HG03025 (cell line): ENCODE measurements at regions not wholly inside any gene's neighbourhood (a gene's known extent, or its start where the extent isn't known, plus 50 kb on each side); places are given as distances from the start of the nearest gene placed in this dataset.

Experiments
- ATAC-seq: cut with Tn5 transposase; IDR thresholded peaks from one replicate; pipeline ENCODE4 v1.9.1; 2021; ENCODE audit warnings: mild to moderate bottlenecking, moderate library complexity; ENCODE audit not compliant: unreplicated experiment, low FRiP score

- ATAC-seq, result no peak
Measured at GRCh38 chr5:23372177-23372576, 135.2 kb upstream of the PRDM9 start.

DNA sequence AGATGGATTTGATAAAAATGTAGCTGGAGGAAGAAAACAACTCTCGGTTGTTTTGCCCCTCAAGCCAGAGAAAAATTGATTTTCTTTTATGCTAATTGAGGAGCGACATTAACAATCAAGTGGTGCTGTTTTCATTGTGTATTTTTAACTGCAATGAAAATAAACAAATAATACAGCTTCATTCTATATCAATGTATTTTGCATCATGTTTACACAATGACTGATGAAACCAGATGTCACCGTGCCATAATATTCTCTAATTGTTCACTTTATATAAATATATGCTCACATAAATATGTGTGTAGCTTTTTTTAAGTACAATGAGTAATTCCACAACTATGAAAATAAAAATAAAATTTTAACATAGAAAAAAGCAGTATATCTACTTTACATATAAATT is 139.0 kb upstream of the PRDM9 start:
- ATAC-seq, result no peak

DNA sequence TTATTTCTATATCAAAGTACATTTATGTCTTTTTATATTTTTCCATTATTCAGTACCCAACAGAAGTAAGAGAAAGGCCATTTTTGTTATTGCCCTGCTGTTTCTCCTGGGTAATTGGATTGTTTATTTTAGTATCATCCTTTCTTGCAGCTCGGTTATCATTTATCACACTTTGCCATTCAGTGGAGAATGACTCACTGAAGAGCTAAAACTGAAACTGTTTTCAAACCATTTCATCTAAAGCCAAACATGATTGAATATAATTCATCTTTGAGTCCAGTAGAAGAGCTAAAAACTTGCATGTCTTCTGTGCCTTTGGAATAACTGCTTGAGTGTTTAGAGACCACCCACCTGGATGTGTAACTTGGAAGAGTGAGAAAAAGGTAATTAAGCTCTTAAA is 139.5 kb upstream of the PRDM9 start:
- no peak for ATAC-seq

- no peak for ATAC-seq
Measured at GRCh38 chr5:23353286-23353685, 154.1 kb upstream of the PRDM9 start.

DNA sequence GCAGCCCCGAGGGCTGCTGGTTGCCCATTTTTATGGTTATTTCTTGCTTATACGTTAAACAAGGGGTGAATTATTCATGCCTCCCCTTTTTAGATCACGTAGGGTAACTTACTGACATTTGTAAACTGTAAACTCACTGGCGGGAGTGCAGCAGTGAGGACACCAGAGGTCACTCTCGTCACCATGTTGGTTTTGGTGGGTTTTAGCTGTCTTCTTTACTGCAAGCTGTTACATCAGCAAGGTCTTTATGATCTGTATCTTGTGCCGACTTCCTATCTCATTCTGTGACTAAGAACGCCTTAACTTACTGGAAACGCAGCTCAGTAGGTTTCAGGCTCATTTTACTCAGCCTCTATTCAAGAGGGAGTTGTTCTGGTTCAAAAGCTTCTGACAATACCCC is 155.0 kb upstream of the PRDM9 start:
- ATAC-seq, result no peak

DNA sequence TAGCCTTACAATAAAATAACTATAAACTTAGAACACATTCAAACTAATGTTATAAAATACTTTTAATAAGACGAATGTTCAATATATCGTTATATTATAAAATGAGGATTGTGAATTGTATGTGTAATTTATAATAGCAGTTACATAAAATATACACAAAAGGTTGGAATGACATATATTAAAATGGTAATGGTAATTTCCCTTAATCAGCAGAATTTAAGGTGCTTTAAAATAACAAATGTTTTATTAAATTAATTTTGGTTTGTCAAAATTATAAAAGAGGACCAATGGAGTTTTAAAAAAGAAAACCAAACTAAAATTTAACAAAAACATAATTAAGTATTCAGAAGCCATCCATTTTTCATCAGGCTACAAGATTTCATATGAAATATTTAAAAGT is 164.3 kb upstream of the PRDM9 start:
- no peak for ATAC-seq

DNA sequence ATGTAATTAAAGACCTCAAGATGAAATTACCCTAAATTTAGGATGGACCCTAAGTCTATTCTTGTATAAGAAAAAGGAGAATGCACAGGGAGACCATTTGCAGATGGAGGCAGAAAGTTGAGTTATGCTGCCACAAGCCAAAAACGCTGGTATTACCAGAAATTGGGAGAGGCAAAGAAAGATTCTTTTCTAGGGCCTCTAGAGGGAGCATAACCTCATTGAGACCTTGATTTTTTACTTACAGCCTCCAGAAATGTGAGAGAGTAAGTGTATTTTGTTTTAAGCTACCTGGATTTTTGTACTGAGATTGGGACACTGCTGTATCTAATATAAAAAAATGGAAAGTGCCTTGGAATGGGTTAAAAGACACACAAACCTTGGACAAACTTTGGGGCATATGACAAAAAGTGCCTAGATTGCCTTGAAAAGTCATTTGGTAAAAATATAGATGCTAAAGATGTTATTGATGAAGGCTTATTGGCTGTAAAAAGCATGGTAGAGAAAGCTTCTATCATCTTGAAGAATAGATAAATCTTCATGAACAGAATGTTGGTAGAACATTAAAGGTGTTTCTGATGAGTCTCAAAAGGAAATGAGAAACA is 174.7 kb upstream of the PRDM9 start:
- no peak for ATAC-seq

GRCh38 chr5:23330726-23331125 is 176.7 kb upstream of the PRDM9 start:
- no peak for ATAC-seq

GRCh38 chr5:23319901-23320300 is 187.5 kb upstream of the PRDM9 start:
- ATAC-seq, result no peak

GRCh38 chr5:23318960-23319359 is 188.4 kb upstream of the PRDM9 start:
- no peak for ATAC-seq

DNA sequence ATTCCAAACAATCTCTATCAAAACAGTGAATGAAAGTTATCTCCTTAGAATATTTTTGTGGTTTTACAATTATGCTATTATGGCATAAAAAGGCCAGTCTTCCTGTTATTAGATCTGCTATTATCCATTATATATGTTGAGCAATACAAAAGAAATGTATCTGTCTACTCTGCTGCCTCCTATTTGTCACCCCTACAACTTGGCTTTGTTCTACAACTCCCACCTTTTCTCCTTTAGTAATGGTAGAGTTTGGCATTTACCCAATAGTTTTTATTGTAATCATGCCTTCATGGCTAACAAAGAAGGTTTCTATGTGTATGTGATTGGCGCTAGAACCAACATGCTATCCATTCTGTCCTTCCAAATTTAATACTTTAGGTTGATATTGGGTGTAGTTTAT is 189.2 kb upstream of the PRDM9 start:
- ATAC-seq, result no peak

DNA sequence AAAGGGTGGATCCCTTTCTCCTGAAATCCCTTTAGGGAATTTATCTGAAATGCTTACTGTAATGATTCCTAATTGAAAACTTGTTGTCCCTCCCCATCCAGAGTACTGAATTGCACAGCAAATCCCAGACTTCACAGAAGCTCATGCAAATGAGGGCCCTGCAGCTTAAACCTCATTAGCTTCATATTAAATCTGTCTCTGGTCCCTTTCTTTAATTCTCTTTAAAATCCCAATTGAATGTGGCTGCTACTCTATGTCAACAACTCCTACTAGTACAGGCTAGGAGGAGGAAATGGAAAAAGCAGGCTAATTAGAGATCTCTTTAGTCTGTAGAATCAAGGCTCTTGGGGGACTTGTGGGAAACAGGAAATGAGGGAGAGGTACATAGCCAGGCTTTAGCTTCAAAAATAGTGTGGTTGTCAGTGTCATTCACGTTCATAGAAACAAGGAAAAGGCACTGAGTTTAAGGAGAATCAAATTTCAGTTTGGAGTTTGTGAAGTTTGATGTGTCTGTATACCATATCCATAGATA is 191.3 kb upstream of the PRDM9 start:
- ATAC-seq, result no peak

DNA sequence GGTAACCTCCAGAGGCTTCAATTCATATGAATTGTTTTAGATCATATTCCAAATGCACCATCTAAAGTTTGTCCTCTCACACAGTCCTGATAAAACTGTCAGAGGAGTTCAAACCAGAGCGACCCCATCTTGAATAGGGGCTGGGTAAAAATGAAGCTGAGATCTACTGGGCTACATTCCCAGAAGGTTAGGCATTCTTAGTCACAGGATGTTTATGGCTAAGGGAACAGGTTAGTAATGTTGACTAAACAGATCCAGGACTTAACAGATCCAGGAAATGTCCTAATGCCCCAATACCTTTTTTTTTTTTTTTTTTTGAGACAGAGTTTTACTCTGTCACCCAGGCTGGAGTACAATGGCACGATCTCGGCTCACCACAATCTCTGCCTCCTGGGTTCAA is 192.6 kb upstream of the PRDM9 start:
- ATAC-seq, result no peak

- no peak for ATAC-seq
Measured at GRCh38 chr5:23305055-23305454, 202.4 kb upstream of the PRDM9 start.

GRCh38 chr5:23303836-23304235 is 203.6 kb upstream of the PRDM9 start:
- no peak for ATAC-seq

DNA sequence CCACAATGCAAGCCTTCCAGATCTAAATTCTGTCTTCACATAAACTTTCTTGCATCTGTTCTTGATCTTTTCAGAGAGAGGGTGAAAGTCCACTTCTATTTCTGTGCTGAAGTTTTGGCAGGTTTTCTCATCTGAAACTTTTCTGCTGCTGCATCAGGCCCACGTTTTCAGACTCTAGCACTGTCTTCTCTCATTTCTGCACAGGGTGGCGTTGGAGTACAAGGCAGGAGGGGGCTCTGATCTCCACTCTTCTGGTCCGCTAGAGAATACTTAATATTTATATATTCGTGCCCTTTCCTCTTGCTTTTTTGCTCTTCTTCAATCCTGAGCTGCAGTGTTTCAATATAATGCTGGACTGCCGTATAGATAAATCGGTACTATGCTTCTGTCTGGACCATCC is 204.0 kb upstream of the PRDM9 start:
- no peak for ATAC-seq

DNA sequence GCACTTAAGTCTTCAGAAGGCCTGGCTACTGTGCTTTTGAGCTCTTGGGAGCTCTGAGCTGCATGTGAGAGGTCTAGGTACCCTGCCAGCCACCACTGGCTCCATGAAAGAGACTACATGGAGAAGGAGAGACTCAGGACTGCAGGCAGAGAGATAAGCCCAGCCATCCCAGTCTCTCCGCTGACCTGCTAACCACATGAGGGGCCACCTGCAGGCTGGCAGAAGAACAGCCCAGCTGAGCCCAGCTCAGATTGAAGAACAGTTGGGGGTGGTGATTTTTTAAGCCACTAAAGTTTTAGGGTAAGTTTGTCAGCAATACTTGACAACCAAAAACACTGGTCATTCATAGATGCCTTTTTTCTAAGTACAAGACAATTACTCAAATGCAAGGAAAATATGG is 205.0 kb upstream of the PRDM9 start:
- no peak for ATAC-seq

GRCh38 chr5:23289162-23289561 is 218.2 kb upstream of the PRDM9 start:
- no peak for ATAC-seq

- ATAC-seq, result no peak
Measured at GRCh38 chr5:23284656-23285055, 222.8 kb upstream of the PRDM9 start.

GRCh38 chr5:23274171-23274570 is 233.2 kb upstream of the PRDM9 start:
- ATAC-seq, result no peak

DNA sequence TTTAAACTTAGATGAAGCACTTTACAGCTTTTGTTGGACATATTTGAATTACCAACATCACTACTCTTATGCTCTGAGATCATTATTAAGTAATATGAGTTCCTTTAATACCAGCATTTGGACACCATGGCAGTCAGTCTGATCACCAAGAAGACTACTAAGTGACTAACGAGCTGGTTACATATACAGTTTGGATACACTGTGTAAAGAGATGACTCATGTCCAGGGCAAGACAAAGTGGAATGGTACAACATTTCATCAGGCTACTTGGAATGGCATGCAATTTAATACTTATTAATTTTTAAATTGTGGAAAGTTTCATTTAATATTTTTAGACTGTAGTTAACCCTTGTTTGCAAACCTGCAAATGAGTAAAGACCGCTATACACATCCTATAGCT is 237.4 kb upstream of the PRDM9 start:
- ATAC-seq, result no peak

- no peak for ATAC-seq
Measured at GRCh38 chr5:23268136-23268535, 239.3 kb upstream of the PRDM9 start.

- ATAC-seq, result no peak
Measured at GRCh38 chr5:23260621-23261020, 246.8 kb upstream of the PRDM9 start.
